RWPE2 (cell line): ENCODE measurements at regions not wholly inside any gene's neighbourhood (a gene's known extent, or its start where the extent isn't known, plus 50 kb on each side); places are given as distances from the start of the nearest gene placed in this dataset.

Experiments
- ATAC-seq: fragments of 200-7000 bp; cut with Tn5 transposase; 3 replicates; pipeline ENCODE4 v1.9.1; 2021; ENCODE audit warnings: low read depth
- DNase-seq: peaks from one replicate; pipeline ENCODE4 v3.0.0-alpha.2; 2020; ENCODE audit warnings: low spot score
- H3K27ac ChIP-seq: fragments of 450-650 bp; 2 replicates; pipeline ENCODE4 v1.5.1; 2017; ENCODE audit warnings: mild to moderate bottlenecking; ENCODE audit not compliant: poor library complexity, severe bottlenecking
- H3K27me3 ChIP-seq: fragments of 250-450 bp; sonication (Bioruptor Pico); 2 replicates; pipeline ENCODE4 v1.5.1; 2021; ENCODE audit warnings: mild to moderate bottlenecking, moderate library complexity; ENCODE audit not compliant: insufficient read depth, poor library complexity, severe bottlenecking
- H3K36me3 ChIP-seq: fragments of 250-450 bp; sonication (Bioruptor Pico); 2 replicates; pipeline ENCODE4 v1.5.1; 2020; ENCODE audit warnings: low read depth, mild to moderate bottlenecking, moderate library complexity
- H3K4me1 ChIP-seq: fragments of 250-450 bp; sonication (Bioruptor Pico); 2 replicates; pipeline ENCODE4 v1.5.1; 2021; ENCODE audit warnings: mild to moderate bottlenecking, moderate library complexity; ENCODE audit not compliant: insufficient read depth, poor library complexity, severe bottlenecking
- H3K4me3 ChIP-seq: fragments of 250-450 bp; sonication (Bioruptor Pico); 2 replicates; pipeline ENCODE4 v1.5.1; 2021; ENCODE audit warnings: mild to moderate bottlenecking, moderate library complexity; ENCODE audit not compliant: severe bottlenecking
- H3K9me3 ChIP-seq: fragments of 250-450 bp; sonication (Bioruptor Pico); 2 replicates; pipeline ENCODE4 v1.5.1; 2021; ENCODE audit warnings: mild to moderate bottlenecking, moderate library complexity; ENCODE audit not compliant: severe bottlenecking
- TF ChIP-seq, protein P1 (sequence below): fragments of 450-650 bp; IDR thresholded peaks from one replicate; pipeline ENCODE4 v1.5.1; 2017; ENCODE audit warnings: mild to moderate bottlenecking, moderate library complexity; ENCODE audit not compliant: poor library complexity, severe bottlenecking

DNA sequence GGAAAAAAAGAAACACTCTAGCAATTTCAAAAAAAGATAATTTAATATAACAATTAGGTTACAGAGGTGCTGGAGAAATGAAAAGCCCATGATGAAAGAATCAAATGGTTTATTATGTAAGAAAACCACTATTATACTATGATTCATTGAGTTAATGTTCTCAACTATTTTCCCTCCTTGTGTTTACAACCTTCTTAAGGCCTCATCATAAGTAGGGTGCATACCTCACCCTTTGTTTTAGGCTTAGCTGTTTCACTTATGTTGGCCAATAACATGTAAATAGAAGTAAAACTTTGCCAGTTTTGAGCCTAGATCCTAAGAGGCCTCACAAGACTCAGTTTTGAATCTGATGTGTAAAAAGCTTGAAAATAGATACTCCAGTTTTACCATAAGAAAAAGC, 418.3 kb upstream of the DDX18 start:
- no peak for ATAC-seq
- Histone ChIP-seq H3K9me3 (no peaks in the 10 kb centered on the region), H3K4me3 (no peak overlapping the region), H3K4me1 (no peaks in the 10 kb centered on the region), H3K27me3 (no peaks in the 10 kb centered on the region), H3K27ac (no peak overlapping the region), H3K36me3 (no peaks in the 10 kb centered on the region)
- TF ChIP-seq, protein P1, sequence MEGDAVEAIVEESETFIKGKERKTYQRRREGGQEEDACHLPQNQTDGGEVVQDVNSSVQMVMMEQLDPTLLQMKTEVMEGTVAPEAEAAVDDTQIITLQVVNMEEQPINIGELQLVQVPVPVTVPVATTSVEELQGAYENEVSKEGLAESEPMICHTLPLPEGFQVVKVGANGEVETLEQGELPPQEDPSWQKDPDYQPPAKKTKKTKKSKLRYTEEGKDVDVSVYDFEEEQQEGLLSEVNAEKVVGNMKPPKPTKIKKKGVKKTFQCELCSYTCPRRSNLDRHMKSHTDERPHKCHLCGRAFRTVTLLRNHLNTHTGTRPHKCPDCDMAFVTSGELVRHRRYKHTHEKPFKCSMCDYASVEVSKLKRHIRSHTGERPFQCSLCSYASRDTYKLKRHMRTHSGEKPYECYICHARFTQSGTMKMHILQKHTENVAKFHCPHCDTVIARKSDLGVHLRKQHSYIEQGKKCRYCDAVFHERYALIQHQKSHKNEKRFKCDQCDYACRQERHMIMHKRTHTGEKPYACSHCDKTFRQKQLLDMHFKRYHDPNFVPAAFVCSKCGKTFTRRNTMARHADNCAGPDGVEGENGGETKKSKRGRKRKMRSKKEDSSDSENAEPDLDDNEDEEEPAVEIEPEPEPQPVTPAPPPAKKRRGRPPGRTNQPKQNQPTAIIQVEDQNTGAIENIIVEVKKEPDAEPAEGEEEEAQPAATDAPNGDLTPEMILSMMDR = no peak
- DNase-seq = no peak

DNA sequence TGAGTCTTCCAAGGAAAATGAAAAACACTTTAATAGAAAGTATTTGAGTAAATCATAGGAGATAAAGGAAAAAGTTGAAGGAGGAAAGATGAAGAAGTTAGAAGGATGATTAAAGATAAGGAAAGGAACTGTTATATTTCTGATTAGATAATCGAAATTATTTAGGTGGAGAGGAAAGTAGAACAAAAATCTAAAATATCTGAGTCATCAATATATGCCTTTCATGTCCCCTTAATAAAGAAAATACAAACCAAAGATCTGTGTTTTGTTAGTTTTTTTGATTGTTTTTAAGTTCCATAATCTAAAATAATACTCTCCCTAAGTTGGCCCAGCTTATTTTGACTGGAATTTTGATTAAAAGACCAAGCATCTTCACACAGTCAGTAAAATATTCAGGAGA, 412.9 kb upstream of the DDX18 start:
- H3K4me3 ChIP-seq = no peak overlapping the region
- no peak overlapping the region for H3K27ac ChIP-seq
- TF ChIP-seq, protein P1 = no peak
- H3K27me3 ChIP-seq = no peaks in the 10 kb centered on the region
- H3K36me3 ChIP-seq = no peaks in the 10 kb centered on the region
- DNase-seq (no peak), ATAC-seq (no peak)
- H3K4me1 ChIP-seq = no peaks in the 10 kb centered on the region
- H3K9me3 ChIP-seq = peaks cover 2% of the 10 kb centered on the region

DNA sequence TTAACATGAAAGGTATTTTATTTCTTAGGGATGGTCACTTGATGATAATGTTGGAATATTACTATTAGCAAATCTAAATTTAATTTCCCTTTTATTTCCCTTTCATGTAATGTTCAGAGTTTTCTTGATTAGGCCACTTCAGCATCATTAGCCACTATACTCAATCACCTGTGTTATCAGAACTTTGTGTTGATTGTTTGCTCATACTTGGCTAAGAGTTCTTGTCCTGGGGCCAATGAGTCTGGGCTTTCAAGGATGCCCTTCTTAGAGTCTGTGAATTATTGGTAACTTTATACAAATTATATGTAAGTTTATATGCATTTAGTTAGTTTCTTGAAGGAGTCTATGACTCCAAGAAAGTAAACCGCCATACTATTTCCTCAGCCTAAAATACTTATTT, 408.0 kb upstream of the DDX18 start:
- Histone ChIP-seq H3K4me1 (no peaks in the 10 kb centered on the region), H3K27me3 (no peaks in the 10 kb centered on the region), H3K27ac (no peak overlapping the region), H3K4me3 (no peak overlapping the region), H3K9me3 (peaks cover 2% of the 10 kb centered on the region), H3K36me3 (no peaks in the 10 kb centered on the region)
- TF ChIP-seq, protein P1 = no peak
- no peak for DNase-seq
- ATAC-seq = no peak

DNA sequence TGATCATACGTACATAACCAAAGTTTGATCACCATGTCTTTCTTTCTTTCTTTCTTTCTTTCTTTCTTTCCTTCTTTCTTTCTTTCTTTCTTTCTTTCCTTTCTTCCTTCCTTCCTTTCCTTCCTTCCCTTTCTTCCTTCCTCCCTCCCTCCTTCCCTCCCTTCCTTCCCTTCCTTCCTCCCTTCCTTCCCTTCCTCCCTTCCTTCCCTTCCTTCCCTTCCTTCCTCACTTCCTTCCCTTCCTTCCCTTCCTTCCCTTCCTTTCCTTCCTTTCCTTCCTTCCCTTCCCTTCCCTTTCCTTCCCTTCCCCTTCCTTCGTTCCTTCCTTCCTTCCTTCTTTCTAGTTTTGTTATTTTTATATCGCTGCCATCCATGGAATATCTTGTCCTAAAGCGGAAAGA, 406.7 kb upstream of the DDX18 start:
- no peaks in the 10 kb centered on the region for H3K4me1 ChIP-seq
- no peaks in the 10 kb centered on the region for H3K27me3 ChIP-seq
- DNase-seq (no peak), ATAC-seq (no peak)
- peaks cover 2% of the 10 kb centered on the region for H3K9me3 ChIP-seq
- H3K27ac ChIP-seq = no peak overlapping the region
- H3K36me3 ChIP-seq = no peaks in the 10 kb centered on the region
- no peak overlapping the region for H3K4me3 ChIP-seq
- TF ChIP-seq, protein P1 = no peak

DNA sequence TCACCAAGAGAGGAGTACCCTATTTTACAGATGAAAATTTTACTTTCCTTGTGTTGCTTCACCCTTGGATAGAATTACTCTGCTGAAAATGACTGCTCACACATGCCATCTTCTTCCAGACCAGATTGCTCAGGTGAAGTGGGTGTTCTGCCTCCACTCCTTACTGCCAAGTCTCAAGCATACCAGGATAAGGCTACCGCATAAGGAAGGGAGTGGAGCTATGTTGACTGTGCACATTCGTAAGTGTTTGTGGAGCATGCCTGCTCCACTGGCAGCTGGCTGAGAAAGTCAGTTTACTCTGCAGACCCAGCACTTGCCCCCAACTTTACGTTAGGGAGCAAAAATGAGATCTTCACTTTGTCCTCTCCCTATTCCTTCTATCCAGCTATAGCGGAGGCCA, 405.0 kb upstream of the DDX18 start:
- Histone ChIP-seq H3K4me1 (no peaks in the 10 kb centered on the region), H3K9me3 (no peaks in the 10 kb centered on the region), H3K4me3 (no peak overlapping the region), H3K27me3 (no peaks in the 10 kb centered on the region), H3K36me3 (no peaks in the 10 kb centered on the region), H3K27ac (no peak overlapping the region)
- no peak for DNase-seq
- ATAC-seq = no peak
- TF ChIP-seq, protein P1 = no peak
